ENCODE measurements at regions not wholly inside any gene's neighbourhood (a gene's known extent, or its start where the extent isn't known, plus 50 kb on each side); places are given as distances from the start of the nearest gene placed in this dataset.
"Not testable (repeated sequence)": the region's sequence is repeated elsewhere in the genome, so short reads cannot be mapped to it uniquely, and the experiment has no call there.

DNA sequence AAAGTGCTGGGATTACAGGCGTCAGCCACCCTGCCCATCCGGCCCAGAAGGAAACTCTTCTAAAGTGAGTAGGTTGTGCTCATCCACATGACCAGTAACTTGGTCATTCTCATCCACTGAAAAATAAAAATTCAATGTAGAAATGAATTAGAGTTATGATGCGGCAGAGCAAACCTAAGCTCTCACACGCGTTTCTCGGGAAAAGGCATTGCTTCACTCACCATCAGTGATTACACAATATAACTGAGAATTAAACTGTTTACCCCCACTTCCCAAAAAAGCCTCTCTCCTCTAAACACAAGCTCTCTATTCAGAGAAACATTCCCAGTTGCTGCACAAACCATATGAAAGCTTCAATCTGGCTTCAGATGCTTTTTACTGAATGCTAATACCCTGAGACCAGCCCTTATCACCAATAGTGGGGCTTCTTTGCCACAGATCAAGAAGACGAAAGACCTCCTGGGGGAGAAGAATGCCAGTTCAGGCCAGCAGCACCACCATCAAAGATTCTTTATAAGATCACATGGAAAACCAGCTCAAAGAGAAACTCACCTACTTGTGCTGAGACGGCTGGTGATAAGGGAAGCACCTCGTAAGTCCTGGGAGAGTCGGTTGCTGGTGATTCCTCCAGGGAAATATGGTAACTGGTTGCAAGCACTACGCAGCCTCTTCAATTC is 121.5 kb upstream of the SFSWAP start:
- no peak for FAIRE-seq

- no peak for FAIRE-seq
Observed at GRCh38 chr12:131589966-131590365, 120.9 kb upstream of the SFSWAP start.

DNA sequence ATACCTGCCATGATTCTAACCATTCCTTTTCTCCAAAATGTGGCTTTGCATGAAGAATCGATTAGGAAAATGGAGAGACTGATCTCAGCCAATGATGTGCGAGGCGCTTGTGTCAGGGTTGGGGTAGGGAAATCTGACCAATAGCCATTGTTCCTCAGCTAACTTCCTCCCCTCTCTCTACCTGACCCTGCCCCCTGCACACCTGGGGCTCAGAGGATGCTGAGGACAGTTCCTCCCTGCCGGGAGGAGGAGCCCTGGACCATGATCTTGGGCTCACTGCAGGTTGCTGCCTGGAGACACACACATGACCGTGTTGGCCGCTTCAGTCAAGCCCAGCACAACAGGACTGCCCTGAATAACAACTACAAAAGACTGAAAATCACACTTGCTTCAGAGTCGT is 119.8 kb upstream of the SFSWAP start:
- FAIRE-seq = no peak

GRCh38 chr12:131591714-131592709 is 118.9 kb upstream of the SFSWAP start:
- FAIRE-seq = no peak

- no peak for FAIRE-seq
Observed at GRCh38 chr12:131592972-131593371, 117.9 kb upstream of the SFSWAP start.

DNA sequence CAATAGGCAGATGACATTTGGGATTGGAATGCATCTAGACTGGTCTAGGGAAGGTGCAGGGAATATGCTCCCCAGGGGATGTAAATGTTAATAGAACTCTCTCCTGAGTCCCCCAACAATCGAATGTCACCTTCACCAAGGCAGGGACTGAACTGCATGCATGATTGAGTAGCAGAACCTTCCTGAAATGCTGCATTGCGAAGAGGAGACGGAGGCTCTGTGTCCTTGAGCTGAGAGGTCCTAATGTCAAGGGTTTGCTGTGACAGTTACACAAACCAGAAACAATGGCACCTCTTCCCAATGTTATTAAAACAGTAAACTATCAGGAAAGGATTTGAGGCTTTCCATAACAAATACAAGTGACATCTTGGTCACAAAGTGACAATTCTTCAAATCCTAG is 117.5 kb upstream of the SFSWAP start:
- no peak for FAIRE-seq

- FAIRE-seq = no peak
Observed at GRCh38 chr12:131596115-131596514, 114.8 kb upstream of the SFSWAP start.

DNA sequence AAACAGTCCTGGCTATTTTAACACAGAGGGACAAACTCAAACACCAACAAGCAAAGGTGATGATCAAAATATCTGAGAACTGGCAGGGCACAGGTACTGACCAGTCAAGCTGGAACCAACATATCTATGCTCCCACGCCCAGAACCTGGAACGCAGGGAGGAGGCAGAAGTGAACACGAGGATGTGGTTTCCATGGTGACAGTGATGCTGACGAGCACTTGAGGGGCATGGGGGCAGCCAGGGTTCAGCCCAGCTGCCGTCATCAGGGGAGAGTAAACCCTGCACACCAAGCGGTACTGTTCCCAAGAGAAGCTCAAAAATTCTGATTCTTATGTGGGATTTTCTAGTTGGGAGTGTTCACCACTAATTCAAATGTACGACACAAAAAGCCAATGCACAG is 113.6 kb upstream of the SFSWAP start:
- FAIRE-seq = no peak

GRCh38 chr12:131598717-131599116 is 112.2 kb upstream of the SFSWAP start:
- no peak for FAIRE-seq

- FAIRE-seq = no peak
Observed at GRCh38 chr12:131599190-131600159, 111.4 kb upstream of the SFSWAP start.

DNA sequence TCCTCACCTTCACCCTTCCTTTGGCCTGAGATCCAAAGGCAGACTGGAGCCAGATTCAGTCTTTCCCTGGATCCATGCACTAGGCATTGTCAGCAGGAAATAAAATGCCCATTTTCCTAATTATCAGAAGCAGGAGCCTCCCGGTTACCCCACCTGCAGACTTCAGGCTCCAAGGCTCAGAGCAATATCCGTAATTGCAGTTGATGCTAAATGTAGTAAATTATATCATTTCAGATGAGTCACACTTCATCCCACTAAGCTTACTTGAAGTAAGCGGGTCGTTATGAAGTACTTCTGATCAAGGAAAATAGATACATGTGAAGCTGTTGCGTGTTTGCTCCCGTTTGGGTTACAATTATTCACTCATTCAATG is 110.7 kb upstream of the SFSWAP start:
- FAIRE-seq = no peak

GRCh38 chr12:131601499-131601898 is 109.4 kb upstream of the SFSWAP start:
- not testable (repeated sequence) for FAIRE-seq

GRCh38 chr12:131603106-131603938 is 107.6 kb upstream of the SFSWAP start:
- no peak for FAIRE-seq

DNA sequence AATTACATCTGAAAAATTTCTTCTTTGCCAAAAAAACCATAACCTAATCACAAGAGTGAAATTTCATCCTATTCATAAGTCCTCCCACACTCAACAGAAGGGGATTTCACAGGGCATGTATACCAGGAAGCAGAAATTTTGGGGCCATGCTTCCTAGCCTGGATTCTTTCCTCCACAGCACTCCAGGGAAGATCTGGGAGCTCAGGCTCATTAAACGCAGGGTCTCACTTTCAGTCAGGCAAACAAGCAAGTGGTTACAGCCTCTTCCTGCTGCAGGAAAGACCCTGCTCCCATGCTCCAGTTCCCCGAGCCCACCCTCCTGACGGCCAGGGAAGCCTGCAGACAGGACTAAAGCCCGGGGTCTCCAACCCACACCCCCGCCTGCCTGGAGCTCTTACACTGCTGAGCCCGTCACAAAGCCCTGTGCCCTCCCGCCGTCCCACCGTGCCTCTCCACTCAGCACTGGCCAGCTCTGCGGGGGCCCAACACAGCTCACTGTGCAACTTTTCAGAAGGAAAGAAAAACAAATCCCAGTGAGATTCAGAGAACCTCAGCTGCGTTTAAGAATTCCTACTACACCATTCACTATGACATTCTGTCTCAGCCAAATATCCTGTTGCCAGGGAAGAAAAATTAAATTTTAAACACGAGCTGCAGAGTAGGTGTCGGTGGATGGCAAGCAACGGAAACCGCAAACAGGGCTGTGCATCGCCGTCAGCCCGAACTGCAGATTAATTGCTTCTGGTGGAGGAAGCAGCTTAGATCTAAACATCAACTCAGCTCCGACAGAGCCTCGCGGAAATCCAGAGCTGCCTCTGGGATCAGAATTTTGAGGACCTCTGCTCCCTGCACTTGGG is 106.7 kb upstream of the SFSWAP start:
- no peak for FAIRE-seq

DNA sequence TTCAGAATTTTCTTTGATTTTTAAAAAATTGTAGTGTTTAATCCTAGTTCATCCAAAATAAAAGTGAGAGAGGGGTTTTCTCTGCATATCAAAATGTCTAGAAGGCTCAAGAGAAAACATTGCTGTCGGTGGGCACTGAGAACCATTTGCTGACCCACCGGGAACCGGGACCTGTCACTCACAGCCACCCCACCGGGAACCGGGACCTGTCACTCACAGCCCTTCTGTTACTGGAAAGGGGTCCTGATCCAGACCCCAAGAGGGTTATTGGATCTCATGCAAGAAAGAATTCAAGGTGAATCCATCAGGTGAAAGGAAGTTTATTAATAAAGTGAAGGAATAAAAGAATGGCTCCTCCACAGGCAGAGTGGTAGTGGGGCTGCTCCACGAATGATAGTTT is 106.0 kb upstream of the SFSWAP start:
- no peak for FAIRE-seq

DNA sequence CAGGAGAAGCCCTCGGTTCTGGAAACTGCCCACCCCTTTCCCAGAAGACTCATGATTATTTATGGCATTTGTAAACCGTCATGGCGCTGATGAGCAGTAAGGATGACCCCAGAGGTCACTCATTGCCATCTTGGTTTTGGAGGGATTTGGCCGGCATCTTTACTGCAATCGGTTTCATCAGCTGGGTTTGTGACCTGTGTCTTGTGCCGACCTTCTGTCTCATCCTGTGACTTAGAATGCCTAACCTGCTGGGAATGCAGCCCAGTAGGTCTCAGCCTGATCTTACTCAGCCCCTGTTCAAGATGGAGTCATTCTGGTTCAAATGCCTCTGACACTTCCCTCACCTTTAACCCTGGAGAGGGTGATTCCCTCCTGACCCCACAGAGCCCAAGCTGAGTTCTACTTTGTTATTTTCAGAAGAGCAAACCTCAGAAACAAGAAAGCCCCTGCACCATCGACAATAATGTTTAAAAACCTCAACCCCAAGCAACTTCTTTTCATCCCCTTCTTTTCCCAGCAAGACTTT is 105.5 kb upstream of the SFSWAP start:
- no peak for FAIRE-seq

- no peak for FAIRE-seq
Observed at GRCh38 chr12:131606218-131606901, 104.5 kb upstream of the SFSWAP start.

GRCh38 chr12:131607658-131608447 is 103.0 kb upstream of the SFSWAP start:
- FAIRE-seq = no peak
